ENCODE measurements at regions not wholly inside any gene's neighbourhood (a gene's known extent, or its start where the extent isn't known, plus 50 kb on each side); places are given as distances from the start of the nearest gene placed in this dataset.
"Not testable (repeated sequence)": the region's sequence is repeated elsewhere in the genome, so short reads cannot be mapped to it uniquely, and the experiment has no call there.

DNA sequence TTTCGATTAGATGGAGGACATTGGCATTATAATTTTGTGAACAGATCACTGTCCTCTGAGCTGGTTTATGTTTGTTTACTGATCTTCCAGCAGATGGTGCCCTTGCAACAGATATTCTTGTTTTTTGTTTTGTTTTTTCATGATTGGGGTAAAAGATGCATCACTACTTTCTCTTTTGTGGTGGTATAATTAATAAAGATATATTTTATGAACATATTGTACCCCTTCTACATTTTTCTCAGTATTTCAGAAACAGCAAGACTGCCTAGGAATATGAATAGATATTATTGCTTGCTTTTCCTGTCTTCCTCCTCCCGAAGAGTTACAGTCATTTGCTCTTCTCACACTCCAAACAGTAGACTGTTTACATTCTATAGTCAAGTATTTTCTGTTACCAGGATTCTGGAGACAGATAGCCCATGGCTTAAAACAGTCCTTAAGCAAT is 905.2 kb downstream of the TRAM1L1 start:
- H3K27me3 ChIP-seq (replicated peaks; ENCODE audit: control insufficient read depth, insufficient read depth, low read length, poor library complexity, severe bottlenecking), result no peaks in the 10 kb centered on the region
- H3K36me3 ChIP-seq (ENCODE audit: control insufficient read depth, insufficient read depth, low read length), result no peaks in the 10 kb centered on the region
- no peak overlapping the region for H3K4me3 ChIP-seq (ENCODE audit: insufficient read depth, low read depth, low read length, poor library complexity, severe bottlenecking)
- H3K27ac ChIP-seq (ENCODE audit: insufficient read depth, low read length, poor library complexity, severe bottlenecking), result no peak overlapping the region
- H3K4me1 ChIP-seq (ENCODE audit: control insufficient read depth, insufficient read depth, low read length, poor library complexity, severe bottlenecking), result no peaks in the 10 kb centered on the region
- H3K9me3 ChIP-seq (ENCODE audit: control insufficient read depth, low read length), result no peaks in the 10 kb centered on the region
- DNase-seq, result no peak

DNA sequence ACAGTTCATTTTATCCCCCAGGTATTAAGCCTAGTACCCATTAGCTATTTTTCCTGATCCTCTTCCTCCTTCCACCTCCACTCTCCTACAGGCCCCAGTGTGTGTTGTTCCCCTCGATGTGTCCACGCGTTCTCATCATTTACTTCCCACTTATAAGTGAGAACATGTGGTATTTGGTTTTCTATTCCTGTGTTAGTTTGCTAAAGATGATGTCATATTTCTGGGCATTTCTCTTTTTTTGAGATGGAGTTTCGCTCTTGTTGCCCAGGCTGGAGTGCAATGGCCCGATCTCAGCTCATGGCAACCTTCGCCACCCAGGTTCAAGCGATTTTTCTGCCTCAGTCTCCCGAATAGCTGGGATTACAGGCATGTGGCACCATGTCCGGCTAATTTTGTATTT is 934.0 kb downstream of the TRAM1L1 start:
- not testable (repeated sequence) for H3K27me3 ChIP-seq (replicated peaks; ENCODE audit: control insufficient read depth, insufficient read depth, low read length, poor library complexity, severe bottlenecking); H3K27ac ChIP-seq (ENCODE audit: insufficient read depth, low read length, poor library complexity, severe bottlenecking); DNase-seq; H3K4me1 ChIP-seq (ENCODE audit: control insufficient read depth, insufficient read depth, low read length, poor library complexity, severe bottlenecking); H3K36me3 ChIP-seq (ENCODE audit: control insufficient read depth, insufficient read depth, low read length); H3K9me3 ChIP-seq (ENCODE audit: control insufficient read depth, low read length); H3K4me3 ChIP-seq (ENCODE audit: insufficient read depth, low read depth, low read length, poor library complexity, severe bottlenecking)

DNA sequence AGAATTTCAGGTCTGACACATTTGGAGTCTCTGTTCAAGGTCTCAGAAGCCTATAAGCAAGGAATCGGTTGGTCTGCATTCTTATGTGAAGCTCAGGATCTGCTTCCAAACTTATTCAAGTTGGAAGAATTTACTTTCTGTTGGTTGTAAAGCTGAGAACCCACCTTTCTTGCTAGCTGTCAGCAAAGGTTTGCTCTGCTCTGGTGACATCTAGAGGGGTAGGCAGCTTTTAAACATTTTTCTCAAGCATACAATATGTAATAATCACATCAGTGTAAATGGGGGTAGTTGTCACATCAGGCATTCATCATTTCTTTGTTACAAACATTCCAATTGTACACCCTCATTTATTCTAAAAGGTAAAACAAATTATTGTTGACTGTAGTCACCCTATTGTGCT is 935.2 kb downstream of the TRAM1L1 start:
- Histone ChIP-seq H3K27me3 (replicated peaks; ENCODE audit: control insufficient read depth, insufficient read depth, low read length, poor library complexity, severe bottlenecking) (no peaks in the 10 kb centered on the region), H3K4me3 (ENCODE audit: insufficient read depth, low read depth, low read length, poor library complexity, severe bottlenecking) (no peak overlapping the region), H3K27ac (ENCODE audit: insufficient read depth, low read length, poor library complexity, severe bottlenecking) (no peak overlapping the region), H3K4me1 (ENCODE audit: control insufficient read depth, insufficient read depth, low read length, poor library complexity, severe bottlenecking) (no peaks in the 10 kb centered on the region), H3K36me3 (ENCODE audit: control insufficient read depth, insufficient read depth, low read length) (no peaks in the 10 kb centered on the region), H3K9me3 (ENCODE audit: control insufficient read depth, low read length) (no peaks in the 10 kb centered on the region)
- no peak for DNase-seq

DNA sequence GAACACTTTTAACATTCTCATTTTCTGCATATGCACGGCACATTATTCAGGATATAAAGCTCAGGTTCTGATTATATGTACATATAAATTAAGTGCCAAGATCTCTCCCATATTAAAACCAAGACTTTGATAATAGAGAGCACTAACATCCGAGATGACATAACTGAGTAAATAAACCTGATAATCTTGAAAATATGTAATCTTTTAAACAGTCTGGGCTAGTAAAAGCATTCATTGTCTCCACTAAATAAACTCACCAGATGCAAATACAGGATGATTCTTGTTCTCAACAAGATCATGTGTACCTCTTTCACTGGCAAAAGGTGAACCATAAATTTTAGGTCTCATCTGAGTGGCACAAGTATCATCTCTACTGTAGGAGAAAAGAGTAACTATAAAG is 942.2 kb downstream of the TRAM1L1 start:
- Histone ChIP-seq H3K4me1 (ENCODE audit: control insufficient read depth, insufficient read depth, low read length, poor library complexity, severe bottlenecking) (no peaks in the 10 kb centered on the region), H3K27me3 (replicated peaks; ENCODE audit: control insufficient read depth, insufficient read depth, low read length, poor library complexity, severe bottlenecking) (no peaks in the 10 kb centered on the region), H3K9me3 (ENCODE audit: control insufficient read depth, low read length) (no peaks in the 10 kb centered on the region), H3K4me3 (ENCODE audit: insufficient read depth, low read depth, low read length, poor library complexity, severe bottlenecking) (no peak overlapping the region), H3K27ac (ENCODE audit: insufficient read depth, low read length, poor library complexity, severe bottlenecking) (no peak overlapping the region), H3K36me3 (ENCODE audit: control insufficient read depth, insufficient read depth, low read length) (no peaks in the 10 kb centered on the region)
- DNase-seq, result no peak

DNA sequence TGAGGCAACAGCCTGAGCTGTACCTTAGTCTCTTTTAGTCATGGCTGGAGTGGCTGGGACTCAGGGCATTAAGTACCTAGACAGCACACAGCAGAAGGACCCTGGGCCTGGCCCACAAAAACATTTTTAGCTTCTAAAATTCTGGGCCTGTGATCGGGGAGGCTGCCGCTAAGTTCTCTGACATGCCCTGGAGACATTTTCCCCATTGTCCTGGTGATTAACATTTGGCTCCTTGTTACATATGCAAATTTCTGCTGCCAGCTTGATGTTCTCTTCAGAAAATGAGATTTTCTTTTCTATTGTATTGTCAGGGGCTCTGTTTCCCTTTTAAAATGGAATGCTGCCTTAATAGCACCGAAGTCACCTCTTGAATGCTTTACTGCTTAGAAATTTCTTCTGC is 952.4 kb downstream of the TRAM1L1 start:
- H3K4me1 ChIP-seq (ENCODE audit: control insufficient read depth, insufficient read depth, low read length, poor library complexity, severe bottlenecking), result no peaks in the 10 kb centered on the region
- H3K27ac ChIP-seq (ENCODE audit: insufficient read depth, low read length, poor library complexity, severe bottlenecking), result no peak overlapping the region
- no peak overlapping the region for H3K4me3 ChIP-seq (ENCODE audit: insufficient read depth, low read depth, low read length, poor library complexity, severe bottlenecking)
- H3K27me3 ChIP-seq (replicated peaks; ENCODE audit: control insufficient read depth, insufficient read depth, low read length, poor library complexity, severe bottlenecking), result no peaks in the 10 kb centered on the region
- H3K36me3 ChIP-seq (ENCODE audit: control insufficient read depth, insufficient read depth, low read length), result no peaks in the 10 kb centered on the region
- DNase-seq, result no peak
- H3K9me3 ChIP-seq (ENCODE audit: control insufficient read depth, low read length), result no peaks in the 10 kb centered on the region

DNA sequence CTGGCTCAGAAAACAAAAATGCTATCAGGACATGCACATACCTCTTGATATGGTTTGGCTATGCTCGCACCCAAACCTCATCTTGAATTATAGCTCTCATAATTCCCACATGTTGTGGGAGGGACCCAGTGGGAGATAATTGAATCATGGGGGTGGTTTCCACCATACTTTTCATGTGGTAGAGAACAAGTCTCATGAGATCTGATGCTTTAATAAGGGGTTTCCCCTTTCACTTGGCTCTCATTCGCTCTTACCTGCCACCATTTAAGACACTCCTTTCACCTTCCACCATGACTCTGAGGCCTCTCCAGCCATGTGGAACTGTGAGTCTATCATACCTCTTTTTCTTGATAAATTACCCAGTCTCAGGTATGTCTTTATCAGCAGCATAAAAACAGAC is 958.6 kb downstream of the TRAM1L1 start:
- Histone ChIP-seq H3K4me1 (ENCODE audit: control insufficient read depth, insufficient read depth, low read length, poor library complexity, severe bottlenecking) (no peaks in the 10 kb centered on the region), H3K27me3 (replicated peaks; ENCODE audit: control insufficient read depth, insufficient read depth, low read length, poor library complexity, severe bottlenecking) (no peaks in the 10 kb centered on the region), H3K27ac (ENCODE audit: insufficient read depth, low read length, poor library complexity, severe bottlenecking) (no peak overlapping the region), H3K9me3 (ENCODE audit: control insufficient read depth, low read length) (no peaks in the 10 kb centered on the region), H3K36me3 (ENCODE audit: control insufficient read depth, insufficient read depth, low read length) (no peaks in the 10 kb centered on the region), H3K4me3 (ENCODE audit: insufficient read depth, low read depth, low read length, poor library complexity, severe bottlenecking) (no peak overlapping the region)
- DNase-seq, result no peak

DNA sequence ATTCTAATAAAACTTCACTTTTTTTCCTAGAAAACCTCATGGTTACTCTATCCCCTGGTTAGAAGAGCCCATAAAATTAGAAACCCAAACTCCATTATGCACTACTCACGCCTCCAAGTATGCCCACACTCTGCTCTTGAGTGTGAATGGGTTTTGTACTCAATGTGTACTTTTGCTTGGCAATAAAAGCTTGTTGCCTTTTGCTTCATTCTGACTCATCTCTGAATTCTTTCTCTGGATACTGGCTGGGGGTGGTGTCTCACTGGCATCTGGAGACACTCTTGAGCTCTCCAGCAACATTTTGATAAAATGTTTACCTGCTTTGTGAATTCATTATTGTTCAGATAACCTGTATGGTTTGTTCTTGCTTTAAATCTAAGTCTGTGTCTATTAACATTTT is 963.3 kb downstream of the TRAM1L1 start:
- H3K9me3 ChIP-seq (ENCODE audit: control insufficient read depth, low read length), result no peaks in the 10 kb centered on the region
- no peaks in the 10 kb centered on the region for H3K4me1 ChIP-seq (ENCODE audit: control insufficient read depth, insufficient read depth, low read length, poor library complexity, severe bottlenecking)
- no peak for DNase-seq
- H3K36me3 ChIP-seq (ENCODE audit: control insufficient read depth, insufficient read depth, low read length), result no peaks in the 10 kb centered on the region
- H3K27ac ChIP-seq (ENCODE audit: insufficient read depth, low read length, poor library complexity, severe bottlenecking), result no peak overlapping the region
- H3K27me3 ChIP-seq (replicated peaks; ENCODE audit: control insufficient read depth, insufficient read depth, low read length, poor library complexity, severe bottlenecking), result no peaks in the 10 kb centered on the region
- H3K4me3 ChIP-seq (ENCODE audit: insufficient read depth, low read depth, low read length, poor library complexity, severe bottlenecking), result no peak overlapping the region

DNA sequence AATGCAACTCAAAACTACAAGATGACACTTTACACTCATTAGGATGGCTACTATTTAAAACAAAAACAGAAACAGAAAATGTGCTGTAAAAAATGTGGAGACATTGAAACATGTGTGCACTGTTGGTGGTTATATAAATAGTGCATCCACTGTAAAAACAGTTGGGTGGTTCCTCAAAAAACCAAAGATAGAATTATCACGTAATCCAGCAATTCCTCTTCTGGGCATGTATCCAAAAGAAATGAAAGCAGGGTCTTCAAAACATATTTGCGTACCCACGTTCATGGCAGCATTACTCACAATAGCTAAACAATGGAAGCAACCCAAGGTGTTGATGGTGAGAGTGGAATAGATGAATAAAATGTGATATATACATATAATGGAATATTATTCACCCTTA is 967.2 kb downstream of the TRAM1L1 start:
- Histone ChIP-seq H3K36me3 (ENCODE audit: control insufficient read depth, insufficient read depth, low read length) (no peaks in the 10 kb centered on the region), H3K27me3 (replicated peaks; ENCODE audit: control insufficient read depth, insufficient read depth, low read length, poor library complexity, severe bottlenecking) (no peaks in the 10 kb centered on the region), H3K9me3 (ENCODE audit: control insufficient read depth, low read length) (no peaks in the 10 kb centered on the region), H3K27ac (ENCODE audit: insufficient read depth, low read length, poor library complexity, severe bottlenecking) (no peak overlapping the region), H3K4me1 (ENCODE audit: control insufficient read depth, insufficient read depth, low read length, poor library complexity, severe bottlenecking) (no peaks in the 10 kb centered on the region), H3K4me3 (ENCODE audit: insufficient read depth, low read depth, low read length, poor library complexity, severe bottlenecking) (no peak overlapping the region)
- no peak for DNase-seq

DNA sequence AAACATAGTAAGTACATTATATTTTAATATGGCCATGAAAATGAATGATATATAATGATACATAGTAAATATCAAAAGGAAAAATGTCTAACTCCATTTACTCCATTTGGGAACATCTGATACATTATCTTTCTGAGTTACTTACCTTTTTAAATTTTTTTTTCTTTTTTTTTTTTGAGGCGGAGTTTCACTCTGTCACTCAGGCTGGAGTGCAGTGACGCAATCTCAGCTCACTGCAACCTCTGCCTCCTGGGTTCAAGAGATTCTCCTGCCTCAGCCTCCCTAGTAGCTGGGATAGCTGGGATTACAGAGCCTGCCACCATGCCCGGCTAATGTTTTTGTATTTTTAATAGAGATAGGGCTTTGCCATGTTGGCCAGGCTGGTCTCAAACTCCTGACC is 972.5 kb downstream of the TRAM1L1 start:
- H3K27ac ChIP-seq (ENCODE audit: insufficient read depth, low read length, poor library complexity, severe bottlenecking); H3K9me3 ChIP-seq (ENCODE audit: control insufficient read depth, low read length); H3K36me3 ChIP-seq (ENCODE audit: control insufficient read depth, insufficient read depth, low read length); DNase-seq; H3K4me1 ChIP-seq (ENCODE audit: control insufficient read depth, insufficient read depth, low read length, poor library complexity, severe bottlenecking); H3K27me3 ChIP-seq (replicated peaks; ENCODE audit: control insufficient read depth, insufficient read depth, low read length, poor library complexity, severe bottlenecking); H3K4me3 ChIP-seq (ENCODE audit: insufficient read depth, low read depth, low read length, poor library complexity, severe bottlenecking): not testable (repeated sequence)

DNA sequence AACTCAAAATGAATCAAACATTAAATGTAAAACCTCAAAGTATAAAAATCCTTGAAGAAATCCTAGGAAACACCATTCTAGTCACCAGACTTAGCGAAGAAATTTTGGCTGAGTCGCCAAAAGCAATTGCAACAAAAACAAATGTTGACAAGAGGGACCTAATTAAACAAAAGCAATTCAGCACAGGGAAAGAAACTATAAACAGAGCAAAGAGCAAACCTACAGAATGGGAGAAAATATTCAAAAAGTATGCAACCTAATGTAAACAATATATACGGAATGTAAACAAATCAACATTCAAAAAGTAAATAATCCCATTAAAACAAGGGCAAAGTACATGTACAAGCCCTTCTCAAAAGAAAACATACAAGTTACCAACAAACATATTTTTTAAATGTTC is 974.7 kb downstream of the TRAM1L1 start:
- DNase-seq, result no peak
- H3K9me3 ChIP-seq (ENCODE audit: control insufficient read depth, low read length), result no peaks in the 10 kb centered on the region
- H3K27ac ChIP-seq (ENCODE audit: insufficient read depth, low read length, poor library complexity, severe bottlenecking), result no peak overlapping the region
- no peaks in the 10 kb centered on the region for H3K27me3 ChIP-seq (replicated peaks; ENCODE audit: control insufficient read depth, insufficient read depth, low read length, poor library complexity, severe bottlenecking)
- H3K36me3 ChIP-seq (ENCODE audit: control insufficient read depth, insufficient read depth, low read length), result no peaks in the 10 kb centered on the region
- H3K4me1 ChIP-seq (ENCODE audit: control insufficient read depth, insufficient read depth, low read length, poor library complexity, severe bottlenecking), result no peaks in the 10 kb centered on the region
- H3K4me3 ChIP-seq (ENCODE audit: insufficient read depth, low read depth, low read length, poor library complexity, severe bottlenecking), result no peak overlapping the region

DNA sequence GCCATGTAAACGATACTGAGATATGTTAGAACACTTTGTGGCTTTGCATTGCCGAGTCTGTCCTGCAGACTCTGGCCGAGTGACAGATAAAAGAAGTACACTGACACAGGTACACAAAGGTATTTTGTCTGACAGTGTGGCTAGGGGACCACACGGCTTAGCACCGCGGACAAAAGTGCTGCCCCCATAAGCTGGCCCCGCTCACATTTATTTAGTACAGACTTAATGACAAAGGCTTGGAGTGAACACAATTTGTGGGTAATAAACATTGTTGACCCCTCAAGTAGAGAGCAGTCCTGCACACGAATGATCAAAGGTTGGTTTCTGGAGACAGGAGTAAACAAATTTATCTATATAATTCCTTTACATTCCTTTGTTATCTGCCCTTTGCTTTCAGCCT is 976.8 kb downstream of the TRAM1L1 start:
- no peak for DNase-seq
- Histone ChIP-seq H3K27me3 (replicated peaks; ENCODE audit: control insufficient read depth, insufficient read depth, low read length, poor library complexity, severe bottlenecking) (no peaks in the 10 kb centered on the region), H3K4me3 (ENCODE audit: insufficient read depth, low read depth, low read length, poor library complexity, severe bottlenecking) (no peak overlapping the region), H3K9me3 (ENCODE audit: control insufficient read depth, low read length) (no peaks in the 10 kb centered on the region), H3K4me1 (ENCODE audit: control insufficient read depth, insufficient read depth, low read length, poor library complexity, severe bottlenecking) (no peaks in the 10 kb centered on the region), H3K36me3 (ENCODE audit: control insufficient read depth, insufficient read depth, low read length) (no peaks in the 10 kb centered on the region), H3K27ac (ENCODE audit: insufficient read depth, low read length, poor library complexity, severe bottlenecking) (no peak overlapping the region)
